Daoy (cell line): ENCODE measurements at regions not wholly inside any gene's neighbourhood (a gene's known extent, or its start where the extent isn't known, plus 50 kb on each side); places are given as distances from the start of the nearest gene placed in this dataset.

Source experiments
- DNase-seq: peaks from one replicate; pipeline ENCODE4 v3.0.0-alpha.2; 2015; ENCODE audit warnings: low read depth

GRCh38 chr12:34373926-34374325, 351.6 kb downstream of the ALG10 start:
- DNase-seq = no peak

GRCh38 chr12:34376133-34376799, 354.0 kb downstream of the ALG10 start:
- DNase-seq = no peak

- peak; percentile 40 for DNase-seq
Observed at GRCh38 chr12:34377243-34378035, 355.1 kb downstream of the ALG10 start.

GRCh38 chr12:34379142-34379541, 356.8 kb downstream of the ALG10 start:
- DNase-seq = no peak

GRCh38 chr12:34384693-34385092, 362.4 kb downstream of the ALG10 start:
- DNase-seq = no peak

GRCh38 chr12:34386016-34386415, 363.7 kb downstream of the ALG10 start:
- DNase-seq = no peak

- DNase-seq = no peak
Observed at GRCh38 chr12:34386621-34387255, 364.4 kb downstream of the ALG10 start.

GRCh38 chr12:34387711-34388635, 365.7 kb downstream of the ALG10 start:
- no peak for DNase-seq

GRCh38 chr12:34388636-34389377, 366.5 kb downstream of the ALG10 start:
- no peak for DNase-seq

GRCh38 chr12:34389378-34390170, 367.3 kb downstream of the ALG10 start:
- DNase-seq = no peak

- DNase-seq = no peak
Observed at GRCh38 chr12:34390171-34390841, 368.0 kb downstream of the ALG10 start.

GRCh38 chr12:34390846-34391700, 368.8 kb downstream of the ALG10 start:
- DNase-seq = no peak

- DNase-seq = no peak
Observed at GRCh38 chr12:34391771-34392581, 369.7 kb downstream of the ALG10 start.

GRCh38 chr12:34392741-34393085, 370.4 kb downstream of the ALG10 start:
- DNase-seq = peak; percentile 0

- DNase-seq = peak; percentile 0
Observed at GRCh38 chr12:34393086-34393820, 371.0 kb downstream of the ALG10 start.

- no peak for DNase-seq
Observed at GRCh38 chr12:34393821-34394150, 371.5 kb downstream of the ALG10 start.
